ENCODE measurements at regions not wholly inside any gene's neighbourhood (a gene's known extent, or its start where the extent isn't known, plus 50 kb on each side); places are given as distances from the start of the nearest gene placed in this dataset.
A peak's percentile ranks its signal among the peaks of the same experiment; 100 is the strongest.

DNA sequence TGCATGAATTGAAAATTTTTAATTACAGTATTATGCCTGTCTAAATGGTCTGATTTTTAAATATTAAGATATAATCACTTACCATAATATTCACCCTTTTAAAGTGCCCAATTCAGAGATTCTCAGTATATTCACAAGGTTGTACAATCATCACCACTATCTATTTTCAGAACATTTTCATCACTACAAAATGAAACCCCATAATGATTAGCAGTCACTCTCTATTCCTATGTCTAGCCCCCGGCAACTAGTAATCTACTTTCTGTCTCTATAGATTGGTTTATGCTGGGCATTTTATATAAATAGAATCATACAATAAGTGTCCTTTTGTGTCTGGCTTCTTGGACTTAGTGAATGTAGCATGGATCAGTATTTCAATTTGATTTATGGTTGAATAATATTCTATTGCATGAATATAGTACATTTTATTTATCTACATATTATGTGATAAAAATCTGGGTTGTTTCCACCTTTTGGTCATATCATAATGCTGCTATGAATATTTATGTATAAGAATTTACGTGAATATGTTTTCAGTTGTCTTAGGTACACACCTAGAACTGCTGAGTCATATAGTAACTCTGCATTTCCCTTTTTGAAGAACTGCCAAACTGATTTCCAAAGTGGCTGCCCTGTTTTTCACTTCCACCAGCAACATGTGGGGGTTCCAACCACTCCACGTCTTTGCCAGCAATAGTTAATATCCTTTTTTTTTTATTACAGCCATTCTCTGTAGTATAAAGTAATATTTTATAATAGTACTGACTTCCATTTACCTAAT lies 485.7 kb upstream of the ZNF385D start:
- no peak for DNase-seq

DNA sequence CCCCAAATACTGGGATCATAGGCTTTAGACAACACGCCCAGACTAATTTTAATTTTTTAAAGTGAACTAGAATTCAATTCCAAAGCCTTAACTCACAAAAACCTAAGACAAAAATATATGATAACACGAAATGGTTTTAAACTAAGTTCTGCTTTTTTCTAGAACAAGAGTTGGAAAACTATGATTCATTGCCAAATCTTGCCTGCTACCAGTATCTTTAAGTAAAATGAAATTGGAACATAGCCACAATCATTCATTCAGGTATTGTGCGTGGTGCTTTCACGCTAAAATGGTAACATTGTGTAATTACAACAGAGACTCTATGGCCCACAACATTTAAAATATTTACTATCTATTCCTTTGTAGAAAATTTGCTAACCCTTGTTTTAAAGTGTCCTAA lies 488.0 kb upstream of the ZNF385D start:
- DNase-seq, result no peak

- DNase-seq, result no peak
Measured at GRCh38 chr3:22241110-22241509, 490.1 kb upstream of the ZNF385D start.

DNA sequence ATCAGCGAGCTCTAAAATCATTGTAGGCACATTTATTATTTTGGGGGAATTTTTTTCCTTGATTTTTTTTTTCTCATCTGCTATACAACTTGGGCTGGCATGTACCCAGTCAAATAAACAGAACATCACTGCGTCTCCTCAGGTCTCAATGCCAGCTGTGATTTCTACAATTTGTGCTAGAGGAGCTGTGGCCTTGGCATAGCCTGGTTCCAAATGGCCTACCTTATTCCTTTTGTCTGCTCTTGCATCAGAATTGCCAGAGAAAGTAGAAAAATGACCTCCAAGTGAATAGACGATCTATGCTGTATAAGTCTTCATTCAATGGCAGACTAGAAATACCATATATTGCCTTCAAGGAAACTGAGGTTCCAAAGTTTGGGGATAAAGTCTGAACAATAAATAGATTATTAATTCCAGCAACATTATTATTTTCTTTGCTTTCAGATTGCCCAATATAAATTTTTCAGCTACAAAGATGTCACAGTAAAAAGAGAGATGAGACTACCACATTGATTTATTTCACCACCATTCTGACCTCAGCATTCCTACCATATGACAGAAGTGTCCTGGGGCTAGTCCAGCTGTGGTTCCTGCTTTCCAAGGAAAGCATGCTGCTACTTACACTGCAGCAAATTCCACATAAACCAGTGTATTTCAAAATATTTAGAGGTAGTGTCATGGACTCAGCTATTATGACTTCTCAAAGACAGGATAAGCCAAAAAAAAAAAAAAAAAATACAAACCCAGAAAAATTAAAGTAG lies 493.9 kb upstream of the ZNF385D start:
- DNase-seq, result peak in 1 of 2 experiments; percentile 6

GRCh38 chr3:22245811-22246583 lies 495.0 kb upstream of the ZNF385D start:
- DNase-seq, result no peak

DNA sequence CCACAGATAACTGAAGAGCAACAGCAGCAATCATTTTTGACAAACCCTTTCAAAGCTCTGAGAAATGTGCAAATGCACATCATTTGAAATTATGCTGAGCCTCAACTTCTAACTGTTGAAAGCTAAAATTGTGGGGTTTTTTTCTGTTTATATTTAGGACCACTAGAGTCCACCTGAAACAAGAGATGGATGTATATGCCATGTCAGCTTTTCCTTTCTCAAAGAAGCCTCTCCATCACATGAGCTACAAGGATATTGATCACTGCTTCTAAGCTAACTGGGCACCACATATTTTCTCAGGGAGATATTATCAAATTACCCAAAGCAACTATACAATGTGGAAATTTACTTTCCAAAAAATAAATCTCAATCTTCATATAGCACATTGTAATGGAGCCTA lies 498.6 kb upstream of the ZNF385D start:
- DNase-seq, result no peak

DNA sequence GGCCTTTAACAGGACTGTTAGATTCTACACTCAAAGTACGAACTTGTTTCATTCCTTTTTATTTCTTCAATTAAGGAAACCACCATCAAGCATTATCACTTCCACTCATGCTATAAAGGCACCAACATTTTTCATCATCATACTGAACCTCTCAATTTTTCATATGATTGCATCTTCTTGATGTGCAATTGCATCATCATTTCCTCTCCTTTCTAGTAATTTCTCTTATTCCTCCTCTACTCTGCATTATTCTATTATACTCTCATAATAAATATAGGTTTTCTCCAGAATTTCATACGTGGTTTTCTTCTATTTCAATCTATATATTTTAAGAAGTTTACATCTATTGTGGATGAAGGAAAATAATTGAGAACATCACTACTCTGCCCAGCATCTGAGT lies 506.2 kb upstream of the ZNF385D start:
- no peak for DNase-seq

- no peak for DNase-seq
Measured at GRCh38 chr3:22262386-22262785, 511.4 kb upstream of the ZNF385D start.

GRCh38 chr3:22263042-22263441 lies 512.0 kb upstream of the ZNF385D start:
- no peak for DNase-seq

- no peak for DNase-seq
Measured at GRCh38 chr3:22265403-22265802, 514.4 kb upstream of the ZNF385D start.

- DNase-seq, result peak; percentile 53 to 69
Measured at GRCh38 chr3:22269831-22270230, 518.8 kb upstream of the ZNF385D start.

- DNase-seq, result no peak
Measured at GRCh38 chr3:22276351-22276750, 525.3 kb upstream of the ZNF385D start.

DNA sequence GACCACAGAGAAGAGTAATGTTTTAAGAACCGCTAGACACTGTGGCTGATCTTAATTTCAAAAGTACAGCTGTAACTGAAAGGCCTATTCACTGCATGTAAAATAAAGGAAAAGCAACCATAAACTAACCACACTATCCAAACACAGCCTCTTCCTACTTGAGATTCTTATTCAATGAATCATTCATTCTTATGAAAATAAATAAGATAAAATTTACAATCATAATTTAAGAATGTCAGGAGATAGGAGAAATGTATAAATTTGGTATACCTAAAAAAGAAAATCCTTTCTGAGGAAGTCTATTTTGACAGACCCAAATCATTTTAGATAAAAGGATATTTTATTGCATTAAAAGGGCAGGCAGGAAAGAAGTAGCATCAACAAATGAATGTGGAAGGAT lies 533.5 kb upstream of the ZNF385D start:
- DNase-seq, result no peak

DNA sequence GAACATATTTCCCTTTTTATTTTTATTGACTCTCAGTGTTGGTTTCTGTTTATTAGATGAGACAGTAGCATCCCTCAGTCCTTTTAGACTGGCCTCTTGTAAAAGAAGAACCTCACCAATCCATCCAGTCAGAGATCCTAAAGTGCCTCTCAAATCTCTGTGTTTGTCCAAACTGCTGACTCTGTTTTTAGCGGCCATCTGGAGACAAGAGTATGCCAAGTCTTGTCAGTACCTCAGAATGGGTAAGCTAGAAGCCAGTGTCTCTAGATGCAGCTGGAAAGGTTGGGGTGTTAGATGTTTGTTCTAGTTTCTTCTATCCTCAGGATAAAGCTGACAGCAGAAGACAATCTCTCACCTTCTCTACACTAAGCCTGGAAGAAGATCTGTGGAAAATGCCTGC lies 537.7 kb upstream of the ZNF385D start:
- peak; percentile 38 to 73 for DNase-seq

DNA sequence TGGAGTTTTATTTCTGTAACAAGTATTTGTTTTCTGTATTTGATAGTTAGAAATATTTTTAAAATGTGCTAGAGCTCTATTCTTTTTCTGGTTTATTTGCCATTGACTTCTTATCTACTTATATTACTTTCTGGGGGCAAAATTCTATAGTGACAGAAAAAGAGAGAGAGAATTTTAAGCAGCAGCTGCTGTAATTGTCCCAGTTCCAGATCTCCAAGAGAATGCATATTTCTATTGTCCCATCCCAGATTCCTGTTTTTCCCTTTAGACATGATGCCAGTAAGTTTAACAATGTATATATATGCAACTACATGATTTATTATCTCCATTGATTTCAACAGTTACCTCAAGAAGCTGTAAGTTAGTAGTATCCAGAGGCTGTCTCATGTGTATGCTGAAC lies 541.7 kb upstream of the ZNF385D start:
- DNase-seq, result no peak

DNA sequence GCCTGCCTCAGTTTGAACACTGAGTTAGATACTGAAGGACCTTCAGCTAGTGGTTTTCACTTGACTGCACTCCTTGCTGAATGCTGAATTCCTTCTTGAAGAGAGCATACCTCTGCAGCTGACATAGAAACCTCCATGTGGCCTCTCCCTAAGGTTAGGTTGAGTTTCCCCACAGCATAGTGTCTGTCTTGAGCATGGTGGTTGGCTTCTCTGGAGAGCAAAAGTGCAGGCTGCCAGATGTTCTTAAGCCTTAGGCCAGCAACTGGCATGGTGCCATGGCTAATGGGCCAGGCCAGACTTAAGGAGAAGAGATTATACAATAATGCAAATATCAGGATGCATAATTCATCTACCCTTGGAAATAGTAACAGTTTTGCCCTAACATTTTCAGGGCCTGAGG lies 545.6 kb upstream of the ZNF385D start:
- peak in 1 of 2 experiments; percentile 4 for DNase-seq

- no peak for DNase-seq
Measured at GRCh38 chr3:22297436-22297835, 546.4 kb upstream of the ZNF385D start.

- DNase-seq, result no peak
Measured at GRCh38 chr3:22306454-22306853, 555.4 kb upstream of the ZNF385D start.

DNA sequence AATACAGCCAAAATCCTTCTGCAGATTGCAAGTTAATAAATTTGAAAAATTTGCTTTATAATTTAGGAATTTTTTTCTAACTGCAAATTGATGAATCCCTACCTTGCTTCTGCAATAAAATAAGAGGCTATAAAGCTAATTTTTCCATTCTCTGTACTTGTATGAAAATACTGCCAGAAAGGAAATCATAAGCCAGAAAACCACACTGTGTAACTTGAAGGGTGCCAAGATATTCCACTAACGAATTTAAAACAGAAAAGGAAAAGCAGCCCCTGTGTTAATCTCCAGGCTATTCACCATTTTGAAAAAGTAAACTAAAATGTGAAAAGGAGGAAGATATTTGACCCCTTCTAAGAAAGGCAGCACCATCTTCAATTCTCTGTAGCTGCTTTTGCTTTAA lies 557.9 kb upstream of the ZNF385D start:
- peak in 1 of 2 experiments; percentile 24 for DNase-seq

- DNase-seq, result no peak
Measured at GRCh38 chr3:22315925-22316324, 564.9 kb upstream of the ZNF385D start.

DNA sequence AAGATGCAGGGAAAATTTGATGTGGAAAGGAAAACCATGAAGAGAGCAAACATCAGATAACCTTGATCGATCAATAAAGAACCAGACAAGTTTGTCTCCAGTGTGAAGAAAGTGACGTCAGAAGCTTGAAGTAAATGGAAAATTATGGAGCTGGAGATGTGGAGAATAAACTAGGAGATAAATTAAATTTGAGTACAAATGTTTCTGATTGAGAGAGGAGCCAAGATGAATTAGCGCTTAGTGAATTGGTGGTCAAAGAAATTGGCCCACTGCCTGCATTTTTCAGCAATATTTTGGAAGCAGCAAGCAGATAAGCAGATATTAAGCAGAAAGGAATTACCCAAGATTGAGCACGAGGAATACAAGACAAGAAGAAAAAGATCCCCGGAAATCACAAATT lies 567.3 kb upstream of the ZNF385D start:
- DNase-seq, result peak in 1 of 2 experiments; percentile 8

GRCh38 chr3:22319446-22319845 lies 568.4 kb upstream of the ZNF385D start:
- no peak for DNase-seq

DNA sequence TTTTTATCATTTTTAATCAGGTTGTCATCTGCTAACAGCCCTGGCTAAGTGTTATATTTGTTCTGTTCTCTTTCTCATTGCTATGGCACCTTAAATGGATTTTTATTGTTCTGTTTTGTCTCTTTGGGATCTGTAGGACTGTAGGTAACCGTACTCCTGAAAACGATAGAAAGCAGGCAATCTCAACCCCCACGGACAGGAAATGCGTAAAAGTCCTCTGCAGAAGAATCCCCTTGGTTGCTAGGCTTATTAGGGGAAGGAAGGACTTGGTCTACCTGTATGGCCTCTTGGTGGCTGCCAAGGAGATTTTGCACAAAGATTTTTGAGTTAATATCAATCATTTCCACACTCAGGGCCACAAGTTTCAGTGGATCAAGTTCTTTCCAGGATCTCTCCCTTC lies 571.9 kb upstream of the ZNF385D start:
- DNase-seq, result no peak

- DNase-seq, result no peak
Measured at GRCh38 chr3:22326305-22326704, 575.3 kb upstream of the ZNF385D start.

Measured in NCI-H446 (cell line).